HFFc6 (cell line): ENCODE measurements at regions not wholly inside any gene's neighbourhood (a gene's known extent, or its start where the extent isn't known, plus 50 kb on each side); places are given as distances from the start of the nearest gene placed in this dataset.

ENCODE experiments used
- DNase-seq: peaks from one replicate; pipeline ENCODE4 v3.0.0-alpha.2; 2018
- H3K27ac Mint-ChIP-seq: 2 replicates; pipeline ENCODE4 v1.8.0; 2020; ENCODE audit warnings: mild to moderate bottlenecking, mixed read lengths
- H3K27me3 Mint-ChIP-seq: 2 replicates; pipeline ENCODE4 v1.8.0; 2021; ENCODE audit warnings: mild to moderate bottlenecking, moderate library complexity, mixed read lengths; ENCODE audit not compliant: insufficient read depth
- H3K36me3 Mint-ChIP-seq: 2 replicates; pipeline ENCODE4 v1.8.0; 2021; ENCODE audit warnings: low read depth, mixed read lengths
- H3K4me1 Mint-ChIP-seq: 2 replicates; pipeline ENCODE4 v1.8.0; 2020; ENCODE audit warnings: low read depth, mixed read lengths
- H3K4me3 Mint-ChIP-seq: 2 replicates; pipeline ENCODE4 v1.8.0; 2020; ENCODE audit warnings: mild to moderate bottlenecking, moderate library complexity, mixed read lengths
- H3K9me3 Mint-ChIP-seq: 2 replicates; pipeline ENCODE4 v1.8.0; 2020; ENCODE audit warnings: mild to moderate bottlenecking, mixed read lengths
- CTCF ChIP-seq: fragments of 200-600 bp; sonication (generic); IDR thresholded peaks from 2 replicates; pipeline ENCODE4 v1.5.0; 2021; ENCODE audit warnings: antibody characterized with exemption, mild to moderate bottlenecking

- TF ChIP-seq CTCF: no peak
- Mint-ChIP-seq H3K4me1 (no peaks in the 10 kb centered on the region), H3K36me3 (no peaks in the 10 kb centered on the region), H3K27ac (no peak overlapping the region), H3K4me3 (no peak overlapping the region), H3K9me3 (peaks cover 22% of the 10 kb centered on the region), H3K27me3 (no peaks in the 10 kb centered on the region)
- DNase-seq: no peak
Observed at GRCh38 chr3:181086011-181086410, 96.5 kb upstream of the DNAJC19 start.

GRCh38 chr3:181081930-181082329 is 92.4 kb upstream of the DNAJC19 start:
- Mint-ChIP-seq H3K27me3 (no peaks in the 10 kb centered on the region; the same call in 1 of the 2 replicates), H3K9me3 (peaks cover 23% of the 10 kb centered on the region), H3K4me1 (no peaks in the 10 kb centered on the region), H3K4me3 (no peak overlapping the region), H3K36me3 (no peaks in the 10 kb centered on the region), H3K27ac (no peak overlapping the region)
- no peak for DNase-seq
- TF ChIP-seq CTCF: no peak

GRCh38 chr3:181076558-181076957 is 87.0 kb upstream of the DNAJC19 start:
- Mint-ChIP-seq H3K36me3 (no peaks in the 10 kb centered on the region), H3K27ac (no peak overlapping the region), H3K9me3 (peaks cover 40% of the 10 kb centered on the region), H3K4me3 (no peak overlapping the region), H3K27me3 (no peaks in the 10 kb centered on the region; the same call in 1 of the 2 replicates), H3K4me1 (no peaks in the 10 kb centered on the region)
- TF ChIP-seq CTCF: no peak
- no peak for DNase-seq

- no peak overlapping the region for H3K27ac Mint-ChIP-seq
- DNase-seq: no peak
- no peaks in the 10 kb centered on the region; the same call in 1 of the 2 replicates for H3K27me3 Mint-ChIP-seq
- H3K9me3 Mint-ChIP-seq: peaks cover 39% of the 10 kb centered on the region
- no peaks in the 10 kb centered on the region for H3K4me1 Mint-ChIP-seq
- H3K4me3 Mint-ChIP-seq: no peak overlapping the region
- TF ChIP-seq CTCF: no peak
- no peaks in the 10 kb centered on the region for H3K36me3 Mint-ChIP-seq
Observed at GRCh38 chr3:181075098-181075497, 85.6 kb upstream of the DNAJC19 start.

- Mint-ChIP-seq H3K27me3 (no peaks in the 10 kb centered on the region), H3K4me1 (no peaks in the 10 kb centered on the region), H3K4me3 (no peak overlapping the region), H3K27ac (no peak overlapping the region), H3K36me3 (no peaks in the 10 kb centered on the region), H3K9me3 (peaks cover 29% of the 10 kb centered on the region)
- no peak for DNase-seq
- TF ChIP-seq CTCF: no peak
Observed at GRCh38 chr3:181066143-181067087, 76.9 kb upstream of the DNAJC19 start.
